ENCODE measurements at regions not wholly inside any gene's neighbourhood (a gene's known extent, or its start where the extent isn't known, plus 50 kb on each side); places are given as distances from the start of the nearest gene placed in this dataset.

- DNase-seq = no peak
Measured at GRCh38 chr20:23278172-23278571, 72.4 kb upstream of the NXT1 start.

DNA sequence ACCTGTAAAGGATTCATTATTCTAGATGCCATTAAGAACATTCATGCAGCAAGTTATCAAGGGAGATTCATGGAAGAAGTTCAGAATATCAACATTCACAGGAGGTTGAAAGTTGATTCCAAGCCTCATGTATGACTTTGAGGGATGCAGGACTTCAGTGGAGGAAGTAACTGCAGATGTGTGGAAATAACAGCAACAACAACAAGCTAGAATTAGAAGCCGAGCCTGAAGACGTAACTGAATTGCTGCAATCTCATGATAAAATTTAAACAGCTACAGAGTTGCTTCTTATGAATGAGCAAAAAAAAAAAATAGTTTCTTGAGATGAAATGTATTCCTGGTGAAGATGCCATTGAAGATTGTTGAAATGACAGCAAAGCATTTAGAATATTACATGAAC, 73.3 kb upstream of the NXT1 start:
- no peak for DNase-seq

GRCh38 chr20:23273776-23274175, 76.8 kb upstream of the NXT1 start:
- DNase-seq = no peak

DNA sequence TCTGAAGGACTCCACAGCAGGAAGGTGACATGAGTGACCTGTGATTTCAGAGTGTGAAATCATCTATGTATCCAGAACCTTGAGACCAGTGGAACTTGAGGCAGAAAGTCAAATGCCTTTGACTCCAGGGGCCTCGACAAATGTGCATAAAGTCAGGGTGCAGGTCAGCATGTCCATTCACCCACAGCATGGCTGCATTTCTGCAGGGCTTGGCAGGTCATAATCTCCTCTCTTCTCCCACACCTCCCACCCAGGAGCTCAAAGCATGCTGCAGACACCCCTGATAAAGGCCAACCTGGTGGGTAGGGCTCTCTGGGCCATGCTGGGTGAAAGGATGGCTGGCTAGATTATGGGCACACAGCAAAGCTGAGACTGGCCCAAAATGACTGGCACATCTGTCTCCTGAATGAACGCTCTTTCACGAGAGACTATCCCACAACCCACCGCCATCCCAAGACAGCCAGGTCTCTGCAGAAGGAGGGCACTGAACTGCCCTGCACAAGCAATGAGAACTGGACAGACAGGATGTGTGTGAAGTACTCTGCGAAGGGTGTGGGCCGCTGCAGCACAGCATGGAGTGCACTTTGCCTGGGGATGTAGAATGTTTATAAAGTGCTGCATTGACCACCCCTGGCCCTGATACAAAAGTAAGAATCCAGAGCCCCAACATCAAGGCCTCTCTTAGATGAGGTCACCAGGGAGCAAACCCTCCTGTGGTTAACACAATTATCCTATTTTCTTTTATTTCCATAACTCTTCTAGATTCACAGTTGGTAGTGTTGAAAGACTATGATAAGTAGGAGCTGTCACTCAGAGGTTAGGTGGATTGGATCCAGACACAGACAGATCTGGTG, 78.2 kb upstream of the NXT1 start:
- no peak for DNase-seq

GRCh38 chr20:23270382-23270911, 80.1 kb upstream of the NXT1 start:
- no peak for DNase-seq

DNA sequence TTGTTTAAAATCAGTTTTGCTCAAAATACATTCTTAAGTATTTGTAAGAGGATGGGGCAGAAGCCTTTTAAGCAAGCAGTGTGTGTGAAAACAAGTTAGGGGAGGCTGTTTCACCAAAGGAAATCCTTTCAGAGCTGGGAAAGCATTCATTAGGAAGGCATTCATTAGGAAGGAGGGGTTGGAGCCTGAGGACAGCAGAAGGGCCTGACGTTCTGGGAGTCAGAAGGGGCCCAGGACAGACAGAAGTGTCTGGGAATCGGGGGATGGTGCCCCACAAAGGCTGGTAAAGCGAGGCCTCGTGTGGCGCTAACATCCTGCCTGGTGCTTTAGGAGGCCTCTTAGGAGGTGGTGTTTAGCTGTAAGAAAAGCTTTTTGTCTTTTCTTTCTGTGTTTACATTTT, 80.6 kb upstream of the NXT1 start:
- no peak for DNase-seq

GRCh38 chr20:23268792-23269354, 81.7 kb upstream of the NXT1 start:
- DNase-seq = no peak

- DNase-seq = no peak
Measured at GRCh38 chr20:23267909-23268308, 82.7 kb upstream of the NXT1 start.

DNA sequence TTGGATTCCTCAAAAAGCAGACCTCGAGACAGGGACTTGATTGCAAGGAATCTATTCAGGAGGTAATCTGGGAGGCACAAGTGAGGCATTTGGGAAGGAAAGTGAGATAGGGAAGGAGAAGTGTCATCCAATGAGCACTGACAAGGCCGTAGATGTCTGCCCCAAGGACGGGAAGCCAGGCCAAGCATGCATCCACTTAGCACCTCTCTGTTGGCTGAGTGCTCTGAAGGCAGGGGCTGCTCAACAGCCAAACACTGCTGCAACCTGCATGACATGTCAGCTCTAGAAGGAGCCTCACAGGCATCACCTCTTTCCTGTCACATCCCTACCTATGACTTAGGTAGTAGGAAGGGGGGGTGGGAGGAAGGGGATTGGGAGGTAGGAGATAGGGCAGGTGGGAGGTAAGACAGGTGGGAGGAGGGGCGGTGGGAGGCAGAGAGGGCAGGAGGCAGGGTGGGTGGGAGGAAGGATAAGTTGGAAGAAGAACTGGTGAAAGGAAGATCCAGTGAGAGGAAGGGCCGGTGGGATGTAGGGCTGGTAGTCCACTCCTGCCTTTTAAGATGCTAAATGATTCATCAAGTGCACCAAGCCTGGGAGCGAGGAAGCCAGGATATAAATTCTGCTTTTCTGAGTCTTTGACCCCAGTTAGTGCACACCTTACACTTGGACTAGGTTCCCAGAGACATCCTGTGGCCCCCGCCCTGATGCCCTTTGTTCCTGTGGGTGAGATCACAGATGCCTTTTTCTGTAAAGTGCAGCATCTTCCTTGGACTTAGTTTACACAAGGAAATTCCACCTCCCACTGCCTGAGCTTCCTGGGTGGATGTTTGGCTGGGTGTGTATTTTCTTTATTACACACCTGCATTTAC, 83.8 kb upstream of the NXT1 start:
- DNase-seq = no peak

GRCh38 chr20:23265226-23265625, 85.4 kb upstream of the NXT1 start:
- no peak for DNase-seq

- no peak for DNase-seq
Measured at GRCh38 chr20:23264545-23264944, 86.0 kb upstream of the NXT1 start.

DNA sequence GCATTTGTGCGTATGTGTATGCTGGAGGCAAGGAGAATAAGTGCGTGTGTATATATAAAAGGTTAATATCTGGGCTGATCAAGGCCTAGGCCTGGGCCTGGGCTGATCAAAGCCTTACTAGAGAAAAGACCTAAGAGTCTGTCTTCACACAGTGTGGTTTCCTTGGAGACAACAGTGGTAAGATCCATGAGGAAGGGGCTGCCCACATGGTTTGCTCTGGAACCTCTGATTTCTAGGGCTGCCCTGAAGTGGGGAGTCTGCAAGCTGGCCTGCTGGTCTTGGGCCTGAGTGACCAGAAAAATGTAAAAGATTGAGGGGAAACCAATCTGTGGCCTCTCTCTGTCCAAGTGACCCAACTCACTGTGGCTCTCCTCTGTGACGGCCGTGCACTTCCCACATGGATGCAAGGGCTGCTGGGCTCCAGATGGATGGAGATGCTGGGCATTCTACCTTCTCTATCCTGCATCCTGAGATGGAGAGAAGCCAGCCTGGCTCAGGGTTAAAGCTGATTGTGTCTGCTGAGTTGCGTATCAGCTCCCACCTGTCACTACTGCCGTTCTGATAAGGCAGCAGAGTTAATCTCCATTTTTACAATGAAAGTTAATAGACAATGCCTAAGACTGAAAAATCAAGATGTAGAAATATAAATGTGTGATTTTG, 90.3 kb upstream of the NXT1 start:
- no peak for DNase-seq

DNA sequence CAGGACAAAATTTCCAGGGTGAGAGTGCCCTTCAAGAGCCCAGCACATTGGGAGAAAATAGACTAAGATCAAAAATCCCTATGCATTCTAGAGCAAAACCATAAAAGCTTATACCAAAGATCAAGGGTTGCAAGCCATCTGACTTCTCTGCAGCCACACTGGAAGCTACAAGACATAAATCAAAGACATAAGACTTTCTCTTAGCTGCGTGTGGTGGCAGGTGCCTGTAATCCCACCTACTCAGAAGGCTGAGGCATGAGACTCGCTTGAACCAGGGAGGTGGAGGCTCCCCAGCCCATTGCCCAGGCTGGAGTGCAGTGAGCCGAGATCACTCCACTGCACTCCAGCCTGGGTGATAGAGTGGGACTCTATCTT, 91.9 kb upstream of the NXT1 start:
- no peak for DNase-seq

GRCh38 chr20:23257848-23258746, 92.5 kb upstream of the NXT1 start:
- no peak for DNase-seq

DNA sequence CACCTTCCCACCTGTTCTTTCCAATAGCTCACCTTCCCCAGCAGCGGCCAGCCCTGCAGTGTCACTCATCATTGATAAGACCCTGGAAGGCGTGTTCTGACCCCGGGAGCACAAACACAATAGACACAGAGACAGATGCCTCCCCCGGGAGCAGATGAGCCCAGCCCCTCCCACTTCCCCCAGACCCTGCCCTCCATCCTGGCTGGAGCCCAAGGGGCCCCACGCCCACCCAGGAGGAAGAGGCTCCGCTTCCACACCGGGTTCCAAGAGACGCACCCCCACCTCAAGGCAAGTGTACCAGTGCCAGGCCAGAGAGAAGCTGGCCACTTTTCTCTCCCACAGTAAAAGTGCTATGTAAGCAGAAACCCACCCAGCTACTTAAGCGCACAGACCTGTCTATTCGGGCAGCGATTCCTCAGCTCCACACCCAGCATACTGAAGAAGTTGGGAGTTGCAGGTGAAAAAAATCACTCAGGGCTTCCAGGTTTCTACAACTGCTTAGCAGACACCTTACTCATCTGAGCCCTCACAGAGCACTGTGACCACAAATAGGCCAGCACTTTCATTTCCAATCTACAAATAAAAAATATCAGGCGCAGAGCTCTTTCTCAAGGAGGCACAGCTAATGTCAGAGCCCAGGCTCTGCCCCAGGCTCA, 93.4 kb upstream of the NXT1 start:
- DNase-seq = no peak

DNA sequence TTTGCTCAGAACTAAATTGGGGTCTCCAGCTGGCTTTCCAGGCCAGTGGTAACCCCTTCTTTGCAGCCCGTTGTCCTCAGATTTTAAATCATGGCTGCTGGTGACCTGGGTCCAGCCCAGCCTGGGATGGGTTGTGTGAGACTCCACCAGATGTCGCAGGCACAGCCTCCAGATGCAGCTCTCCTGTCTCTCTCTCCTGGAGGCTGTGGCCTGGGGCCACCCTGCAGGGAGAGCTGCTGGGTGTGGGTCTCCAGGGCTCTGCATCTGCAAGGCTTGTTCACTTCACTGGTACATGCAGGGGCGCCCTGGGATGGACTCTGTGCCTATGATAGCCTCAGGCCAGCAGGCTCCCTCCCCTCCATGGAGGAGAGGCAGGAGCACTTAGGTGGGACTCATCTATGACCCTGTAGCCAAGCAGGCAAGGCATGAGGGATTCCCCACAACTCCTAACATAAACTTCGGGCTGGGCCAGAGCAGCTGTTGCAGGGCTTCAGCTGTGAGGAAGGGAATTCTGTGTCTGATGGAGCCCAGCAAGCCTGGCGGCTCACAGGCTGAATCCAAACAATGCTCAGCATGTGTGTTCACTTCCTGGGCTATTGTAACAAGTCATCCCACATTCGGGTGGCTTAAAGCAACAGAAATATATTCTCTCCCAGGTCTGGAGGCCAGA, 94.7 kb upstream of the NXT1 start:
- no peak for DNase-seq

DNA sequence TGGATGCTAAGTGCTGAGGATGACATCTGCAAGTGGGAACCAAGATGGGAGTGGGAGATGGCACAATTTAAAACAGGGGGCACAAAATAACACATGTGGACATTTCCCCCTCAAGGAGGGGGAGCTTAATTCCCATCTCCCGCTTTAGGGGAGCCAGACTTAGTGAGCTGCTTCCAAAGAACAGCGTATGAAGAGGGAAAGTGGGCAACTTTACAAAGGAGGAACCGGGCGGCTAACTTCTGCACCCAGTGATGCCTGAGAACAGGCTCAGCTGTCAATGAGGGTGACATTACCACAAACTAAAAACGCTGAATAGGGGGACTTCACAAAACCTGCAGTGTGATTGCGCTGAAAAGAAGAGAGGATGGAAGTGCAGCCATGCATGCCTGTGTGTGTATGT, 95.5 kb upstream of the NXT1 start:
- DNase-seq = no peak

- DNase-seq = no peak
Measured at GRCh38 chr20:23254505-23254904, 96.1 kb upstream of the NXT1 start.

DNA sequence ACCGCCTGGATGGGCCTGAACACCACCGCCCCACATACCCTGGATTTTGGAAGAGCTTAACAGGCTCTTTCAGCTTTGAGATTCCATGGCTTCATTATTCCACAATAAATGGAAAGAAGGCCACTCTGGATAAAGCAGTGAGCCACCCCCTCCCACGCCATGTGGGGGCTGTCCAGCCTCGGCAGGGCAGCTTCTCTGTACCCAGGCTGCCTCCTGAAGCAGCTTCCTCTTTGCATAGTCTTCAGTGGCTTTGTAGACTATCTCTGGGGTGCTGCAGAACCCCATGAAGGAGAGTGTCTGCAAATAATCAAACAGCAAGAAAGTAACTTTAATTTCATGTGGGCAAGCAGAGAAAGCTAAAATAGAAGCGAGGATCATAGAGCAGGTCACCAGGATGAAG, 96.6 kb upstream of the NXT1 start:
- no peak for DNase-seq

- DNase-seq = no peak
Measured at GRCh38 chr20:23253524-23253923, 97.1 kb upstream of the NXT1 start.

DNA sequence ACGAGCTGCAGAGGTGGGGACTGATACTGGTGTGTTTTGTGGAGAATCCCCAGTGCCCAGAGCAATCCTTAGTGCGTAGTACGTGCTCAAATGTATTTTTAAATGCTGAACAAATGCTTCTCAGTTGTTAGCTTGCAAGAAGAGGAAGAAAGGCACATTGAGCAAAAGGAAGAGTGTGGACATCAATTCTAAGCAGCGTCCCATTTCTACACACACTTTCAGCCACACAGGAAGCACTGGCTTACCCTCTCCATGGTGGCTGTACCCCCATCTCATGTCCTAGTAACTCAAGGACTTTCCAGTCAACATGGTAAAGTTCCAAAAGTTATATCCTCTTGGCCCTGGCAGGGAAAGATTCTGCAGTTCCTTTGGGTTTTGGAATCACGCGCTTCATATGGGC, 98.8 kb upstream of the NXT1 start:
- DNase-seq = no peak
